ENCODE measurements at regions not wholly inside any gene's neighbourhood (a gene's known extent, or its start where the extent isn't known, plus 50 kb on each side); places are given as distances from the start of the nearest gene placed in this dataset.

DNA sequence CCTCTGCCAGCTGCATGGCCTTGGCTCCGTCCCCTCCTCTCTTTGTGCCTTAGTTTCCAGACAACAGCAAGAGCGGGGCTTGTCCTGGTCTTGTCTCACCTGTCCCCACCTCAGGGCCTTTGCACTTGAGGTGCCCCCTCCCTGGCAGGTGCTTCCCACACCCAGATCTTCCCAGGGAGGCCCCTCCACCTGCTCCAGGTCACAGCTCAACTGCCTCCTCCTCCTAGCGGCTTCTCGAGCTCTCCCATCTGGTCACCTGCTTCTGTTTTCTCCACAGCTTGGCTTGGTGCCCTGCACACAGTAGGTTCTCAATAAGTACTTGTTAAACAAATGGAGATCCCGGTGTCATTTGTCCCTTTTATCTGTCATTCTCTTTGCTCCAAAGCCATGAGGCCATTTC is 64.3 kb upstream of the ZNF716 start:
- H2AFZ ChIP-seq (ENCODE audit: low read length): no peak overlapping the region
- ChIA-PET CTCF (ENCODE audit: unreplicated experiment) (no interaction called here), POLR2A (no interaction called here)
- H3K9me2 ChIP-seq (ENCODE audit: insufficient read depth, low read length): no peaks in the 10 kb centered on the region
- no peak overlapping the region for H3K4me2 ChIP-seq (ENCODE audit: low read length)
- no peak overlapping the region for H3K27ac ChIP-seq (ENCODE audit: low read depth, low read length, poor library complexity, severe bottlenecking)
- no peaks in the 10 kb centered on the region for H3K4me1 ChIP-seq (ENCODE audit: insufficient read depth, low read length, poor library complexity, severe bottlenecking)
- intact Hi-C loops (cut with micrococcal nuclease; ENCODE audit: unreplicated experiment): no loop called here
- no peaks in the 10 kb centered on the region for H4K20me1 ChIP-seq (ENCODE audit: insufficient read depth, low read length)
- H3K9me3 ChIP-seq (ENCODE audit: low read length): no peaks in the 10 kb centered on the region
- no peaks in the 10 kb centered on the region for H3K79me2 ChIP-seq (ENCODE audit: insufficient read depth, low read depth, low read length)
- no peak overlapping the region for H3K4me3 ChIP-seq (ENCODE audit: low read depth, low read length, poor library complexity, severe bottlenecking)
- DNase-seq (ENCODE audit: low spot score): no peak
- BruUV-seq (replicated peaks): no TSS peak
- TF ChIP-seq, protein P1, sequence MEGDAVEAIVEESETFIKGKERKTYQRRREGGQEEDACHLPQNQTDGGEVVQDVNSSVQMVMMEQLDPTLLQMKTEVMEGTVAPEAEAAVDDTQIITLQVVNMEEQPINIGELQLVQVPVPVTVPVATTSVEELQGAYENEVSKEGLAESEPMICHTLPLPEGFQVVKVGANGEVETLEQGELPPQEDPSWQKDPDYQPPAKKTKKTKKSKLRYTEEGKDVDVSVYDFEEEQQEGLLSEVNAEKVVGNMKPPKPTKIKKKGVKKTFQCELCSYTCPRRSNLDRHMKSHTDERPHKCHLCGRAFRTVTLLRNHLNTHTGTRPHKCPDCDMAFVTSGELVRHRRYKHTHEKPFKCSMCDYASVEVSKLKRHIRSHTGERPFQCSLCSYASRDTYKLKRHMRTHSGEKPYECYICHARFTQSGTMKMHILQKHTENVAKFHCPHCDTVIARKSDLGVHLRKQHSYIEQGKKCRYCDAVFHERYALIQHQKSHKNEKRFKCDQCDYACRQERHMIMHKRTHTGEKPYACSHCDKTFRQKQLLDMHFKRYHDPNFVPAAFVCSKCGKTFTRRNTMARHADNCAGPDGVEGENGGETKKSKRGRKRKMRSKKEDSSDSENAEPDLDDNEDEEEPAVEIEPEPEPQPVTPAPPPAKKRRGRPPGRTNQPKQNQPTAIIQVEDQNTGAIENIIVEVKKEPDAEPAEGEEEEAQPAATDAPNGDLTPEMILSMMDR (conservative IDR thresholded peaks at IDR 0.05; ENCODE audit: low read length): no peak
- H3K36me3 ChIP-seq (ENCODE audit: insufficient read depth, low read length): no peaks in the 10 kb centered on the region

DNA sequence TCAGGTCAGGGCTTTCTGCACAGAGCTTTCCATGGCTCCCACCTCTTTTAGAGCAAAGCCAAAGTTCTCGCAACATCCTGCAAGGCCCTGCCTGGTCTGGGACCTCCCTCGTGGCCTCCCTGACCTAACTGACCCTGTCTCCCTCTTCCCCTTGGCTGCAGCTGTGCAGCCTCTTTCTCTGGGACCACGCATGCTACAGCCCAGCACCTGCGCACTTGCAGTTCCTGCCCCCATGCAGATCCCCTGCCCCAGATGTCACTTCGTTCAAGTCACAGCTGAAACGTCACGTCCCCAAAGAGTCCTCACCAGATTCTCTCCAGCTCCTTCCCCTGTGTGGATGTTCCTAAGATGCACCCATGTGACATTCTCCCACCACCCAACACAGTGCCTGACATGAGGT is 61.2 kb upstream of the ZNF716 start:
- TF ChIP-seq EZH2phosphoT487 (IDR thresholded peaks at IDR 0.05; ENCODE audit: borderline replicate concordance, low read depth, low read length): no peak
- TF ChIP-seq, protein P1 (conservative IDR thresholded peaks at IDR 0.05; ENCODE audit: low read length): no peak
- Histone ChIP-seq H3K27ac (ENCODE audit: low read depth, low read length, poor library complexity, severe bottlenecking) (no peak overlapping the region), H3K4me1 (ENCODE audit: insufficient read depth, low read length, poor library complexity, severe bottlenecking) (no peaks in the 10 kb centered on the region), H3K9me2 (ENCODE audit: insufficient read depth, low read length) (no peaks in the 10 kb centered on the region), H3K36me3 (ENCODE audit: insufficient read depth, low read length) (no peaks in the 10 kb centered on the region), H4K20me1 (ENCODE audit: insufficient read depth, low read length) (no peaks in the 10 kb centered on the region), H3K79me2 (ENCODE audit: insufficient read depth, low read depth, low read length) (no peaks in the 10 kb centered on the region), H3K4me2 (ENCODE audit: low read length) (no peak overlapping the region), H2AFZ (ENCODE audit: low read length) (no peak overlapping the region), H3K9me3 (ENCODE audit: low read length) (no peaks in the 10 kb centered on the region), H3K4me3 (ENCODE audit: low read depth, low read length, poor library complexity, severe bottlenecking) (no peak overlapping the region)
- BruUV-seq (replicated peaks): no TSS peak
- CTCF ChIA-PET (ENCODE audit: unreplicated experiment): no interaction called here
- DNase-seq (ENCODE audit: low spot score): no peak
- POLR2A ChIA-PET: no interaction called here
- intact Hi-C loops (cut with micrococcal nuclease; ENCODE audit: unreplicated experiment): no loop called here

DNA sequence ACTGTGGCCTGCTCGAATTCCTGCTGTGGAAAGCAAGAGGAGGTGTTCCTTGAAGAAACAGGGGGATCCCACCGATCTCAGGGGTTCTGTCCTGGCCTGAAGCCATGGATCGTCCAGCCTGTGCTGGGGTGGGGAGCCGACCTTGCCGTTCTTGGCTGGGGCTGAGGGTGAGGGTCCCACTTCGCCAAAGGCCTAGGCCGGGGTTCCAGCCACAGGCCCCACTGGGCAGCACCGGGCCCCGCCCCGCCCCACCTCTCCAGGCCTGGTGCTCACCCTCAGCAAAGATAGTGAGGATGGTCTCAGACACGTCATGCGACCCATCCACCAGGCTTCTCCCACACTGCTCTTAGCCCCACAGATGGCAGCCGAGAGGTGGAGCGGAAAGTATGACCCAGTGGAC is 51.4 kb upstream of the ZNF716 start:
- intact Hi-C loops (cut with micrococcal nuclease; ENCODE audit: unreplicated experiment): no loop called here
- ChIA-PET CTCF (ENCODE audit: unreplicated experiment) (no interaction called here), POLR2A (no interaction called here)
- Histone ChIP-seq H3K36me3 (ENCODE audit: insufficient read depth, low read length) (no peaks in the 10 kb centered on the region), H3K79me2 (ENCODE audit: insufficient read depth, low read depth, low read length) (no peaks in the 10 kb centered on the region), H3K4me2 (ENCODE audit: low read length) (no peak overlapping the region), H3K9me2 (ENCODE audit: insufficient read depth, low read length) (no peaks in the 10 kb centered on the region), H3K4me1 (ENCODE audit: insufficient read depth, low read length, poor library complexity, severe bottlenecking) (no peaks in the 10 kb centered on the region), H2AFZ (ENCODE audit: low read length) (no peak overlapping the region), H3K9me3 (ENCODE audit: low read length) (no peaks in the 10 kb centered on the region), H4K20me1 (ENCODE audit: insufficient read depth, low read length) (no peaks in the 10 kb centered on the region), H3K27ac (ENCODE audit: low read depth, low read length, poor library complexity, severe bottlenecking) (no peak overlapping the region), H3K4me3 (ENCODE audit: low read depth, low read length, poor library complexity, severe bottlenecking) (no peak overlapping the region)
- TF ChIP-seq, protein P1 (conservative IDR thresholded peaks at IDR 0.05; ENCODE audit: low read length): no peak
- no peak for TF ChIP-seq EZH2phosphoT487 (IDR thresholded peaks at IDR 0.05; ENCODE audit: borderline replicate concordance, low read depth, low read length)
- no TSS peak for BruUV-seq (replicated peaks)
- DNase-seq (ENCODE audit: low spot score): no peak

Data from OCI-LY7 (cell line).